Pancreas (tissue), 10 donors: ENCODE measurements at regions not wholly inside any gene's neighbourhood (a gene's known extent, or its start where the extent isn't known, plus 50 kb on each side); places are given as distances from the start of the nearest gene placed in this dataset.

Experiments used
- ATAC-seq, 4 donors: fragments of 200-7000 bp; cut with Tn5 transposase; one replicate each; pipeline versions ENCODE4 v1.8.0 to v1.9.1; 2020; ENCODE audit warnings: mild to moderate bottlenecking in 4 of 4, moderate library complexity in 4 of 4
- DNase-seq, 6 donors: peaks; one replicate each; pipeline ENCODE4 v3.0.0-alpha.2; 2020
- FAIRE-seq: peaks from 2 replicates; lab custom pipeline; 2012; peaks lifted over from hg19 to GRCh38; lab: Jason Lieb, UNC
- H3K27ac ChIP-seq, 4 donors: fragments of 200-600 bp; sonication (generic); 1 replicate in 3 of 4; 2 replicates in 1 of 4; pipeline versions ENCODE4 v1.5.0 to v1.8.0; 2020
- H3K27me3 ChIP-seq, 4 donors: fragments of 200-600 bp; one replicate each; pipeline ENCODE4 v1.8.0; 2021
- H3K36me3 ChIP-seq, 3 donors: fragments of 200-600 bp; sonication (generic) in 1 of 3; one replicate each; pipeline versions ENCODE4 v1.5.0 to v1.8.0; 2020 to 2021
- H3K4me1 ChIP-seq, 3 donors: fragments of 200-600 bp; one replicate each; pipeline ENCODE4 v1.8.0; 2021
- H3K4me3 ChIP-seq, 4 donors: fragments of 200-600 bp; sonication (generic) in 2 of 4; one replicate each; pipeline versions ENCODE4 v1.5.0 to v1.8.0; 2020 to 2021
- H3K9me3 ChIP-seq, 4 donors: fragments of 200-600 bp; one replicate each; pipeline ENCODE4 v1.8.0; 2021
- WGBS, 2 donors: extraction: QIAGEN DNeasy Blood & Tissue Kit; methylation state at CpG; one replicate each; pipeline ENCODE4 v1.1.7; 2013; 5-methylcytosine and 5-hydroxymethylcytosine counted together
- intact Hi-C, 3 donors: fragments of 100-400 bp; cut with DNase I; formaldehyde crosslinking; loops; one replicate each; pipeline versions ENCODE4 v1.11.1 to v1.14.2; 2022
- TF ChIP-seq, protein P1 (sequence below), 4 donors: fragments of 200-600 bp; sonication (generic) in 3 of 4; IDR thresholded peaks; one replicate each; pipeline versions ENCODE4 v1.5.0 to v1.8.0; 2021; ENCODE audit warnings: antibody characterized with exemption in 4 of 4
- donor health status: healthy with polysubstance abuse.
- donor health status: DM: no; HTN: no; CAD: no; lungs with moderate emphysema.
- donor health status: DM: no; HTN: no; CAD: no.
- donor health status: control.
- donor health status: control.
- donor health status: Bipolar disorder and iron deficiency.
- donor health status: DM: yes; HTN: yes; CAD: no.
- donor health status: DM: no; HTN: no; CAD: no.
- donor health status: DM: no; HTN: no; CAD: no.
- donor health status: DM: yes; HTN: yes; CAD: no.

DNA sequence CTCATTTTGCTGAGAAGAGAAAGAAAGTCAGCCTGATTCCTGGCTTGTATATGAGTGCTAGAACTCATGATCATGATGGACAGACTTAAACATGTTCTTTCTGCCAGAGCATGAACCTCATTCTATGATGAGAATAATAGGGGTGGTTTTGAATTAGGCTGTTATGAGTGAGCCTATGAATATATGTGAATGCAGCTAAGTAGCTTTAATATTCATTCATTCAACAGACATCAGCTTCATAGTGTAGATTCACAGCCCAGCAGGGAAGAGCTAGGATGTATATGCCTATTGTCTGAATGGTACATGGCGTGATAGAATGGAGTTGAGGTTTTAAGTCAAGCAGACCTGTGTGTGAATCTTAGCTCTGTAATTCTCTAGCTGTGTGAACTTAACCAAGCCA, 573.2 kb downstream of the DHX35 start:
- FAIRE-seq = no peak
- no peak for DNase-seq
- H3K9me3 ChIP-seq = no peaks in the 10 kb centered on the region
- H3K36me3 ChIP-seq = no peaks in the 10 kb centered on the region
- H3K4me1 ChIP-seq = no peaks in the 10 kb centered on the region
- no peak for ATAC-seq
- 76 to 86% methylated on average over 1 of the region's 1 CpG for WGBS, 2 donors
- H3K4me3 ChIP-seq = no peak overlapping the region
- no peak overlapping the region for H3K27ac ChIP-seq
- intact Hi-C loops = no loop called here
- H3K27me3 ChIP-seq = no peaks in the 10 kb centered on the region
- TF ChIP-seq, protein P1, sequence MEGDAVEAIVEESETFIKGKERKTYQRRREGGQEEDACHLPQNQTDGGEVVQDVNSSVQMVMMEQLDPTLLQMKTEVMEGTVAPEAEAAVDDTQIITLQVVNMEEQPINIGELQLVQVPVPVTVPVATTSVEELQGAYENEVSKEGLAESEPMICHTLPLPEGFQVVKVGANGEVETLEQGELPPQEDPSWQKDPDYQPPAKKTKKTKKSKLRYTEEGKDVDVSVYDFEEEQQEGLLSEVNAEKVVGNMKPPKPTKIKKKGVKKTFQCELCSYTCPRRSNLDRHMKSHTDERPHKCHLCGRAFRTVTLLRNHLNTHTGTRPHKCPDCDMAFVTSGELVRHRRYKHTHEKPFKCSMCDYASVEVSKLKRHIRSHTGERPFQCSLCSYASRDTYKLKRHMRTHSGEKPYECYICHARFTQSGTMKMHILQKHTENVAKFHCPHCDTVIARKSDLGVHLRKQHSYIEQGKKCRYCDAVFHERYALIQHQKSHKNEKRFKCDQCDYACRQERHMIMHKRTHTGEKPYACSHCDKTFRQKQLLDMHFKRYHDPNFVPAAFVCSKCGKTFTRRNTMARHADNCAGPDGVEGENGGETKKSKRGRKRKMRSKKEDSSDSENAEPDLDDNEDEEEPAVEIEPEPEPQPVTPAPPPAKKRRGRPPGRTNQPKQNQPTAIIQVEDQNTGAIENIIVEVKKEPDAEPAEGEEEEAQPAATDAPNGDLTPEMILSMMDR (IDR thresholded peaks at IDR 0.05) = no peak

DNA sequence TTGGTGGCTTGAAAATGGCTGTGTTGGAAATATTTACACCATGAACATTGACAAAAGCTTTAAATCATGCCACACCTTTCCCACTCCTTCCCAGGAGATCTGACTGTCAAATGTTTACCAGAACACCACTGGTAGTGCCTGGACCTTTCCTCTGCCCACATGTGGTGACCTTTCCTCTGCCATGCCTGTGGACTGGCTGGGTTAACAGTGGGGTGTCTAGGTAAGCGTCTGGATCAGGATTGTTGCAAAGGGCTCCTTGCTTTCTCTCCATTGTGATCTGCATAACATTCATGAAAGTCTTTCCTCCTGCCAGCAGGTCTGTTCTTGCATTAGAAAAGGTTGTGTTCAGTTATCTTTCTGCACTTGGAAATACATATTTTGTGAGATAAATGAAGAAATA, 572.7 kb downstream of the DHX35 start:
- H3K36me3 ChIP-seq = no peaks in the 10 kb centered on the region
- TF ChIP-seq, protein P1 (IDR thresholded peaks at IDR 0.05) = no peak
- no peaks in the 10 kb centered on the region for H3K9me3 ChIP-seq
- ATAC-seq = no peak
- no peaks in the 10 kb centered on the region for H3K27me3 ChIP-seq
- no peak overlapping the region for H3K4me3 ChIP-seq
- no peak for FAIRE-seq
- DNase-seq = no peak
- intact Hi-C loops = no loop called here
- no peak overlapping the region for H3K27ac ChIP-seq
- WGBS, 2 donors = 42% methylated on average over 1 of the region's 1 CpG
- no peaks in the 10 kb centered on the region for H3K4me1 ChIP-seq

DNA sequence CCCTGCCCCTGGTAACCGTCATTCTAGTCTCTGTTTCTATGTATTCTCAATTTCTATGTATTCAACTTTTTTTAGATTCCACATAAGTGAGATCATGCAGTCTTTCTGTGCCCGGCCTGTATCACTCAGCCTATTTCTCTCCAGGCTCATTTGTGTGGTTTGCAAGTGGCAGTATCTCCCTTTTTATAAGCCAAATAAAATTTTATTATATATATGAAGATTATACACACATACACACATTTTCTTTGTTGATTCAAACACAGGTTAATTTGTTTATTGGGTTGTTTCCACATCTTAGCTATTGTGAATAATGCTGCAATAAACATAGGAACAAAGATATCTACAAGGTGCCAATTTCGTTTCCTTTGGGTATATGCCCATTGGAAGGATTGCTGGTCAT, 571.7 kb downstream of the DHX35 start:
- TF ChIP-seq, protein P1 (IDR thresholded peaks at IDR 0.05) = no peak
- Histone ChIP-seq H3K27me3 (no peaks in the 10 kb centered on the region), H3K4me1 (no peaks in the 10 kb centered on the region), H3K36me3 (no peaks in the 10 kb centered on the region), H3K27ac (no peak overlapping the region), H3K9me3 (no peaks in the 10 kb centered on the region), H3K4me3 (no peak overlapping the region)
- intact Hi-C loops = no loop called here
- FAIRE-seq = no peak
- no peak for ATAC-seq
- WGBS, 2 donors = 51 to 73% methylated on average over 3 of the region's 3 CpGs
- DNase-seq = no peak

DNA sequence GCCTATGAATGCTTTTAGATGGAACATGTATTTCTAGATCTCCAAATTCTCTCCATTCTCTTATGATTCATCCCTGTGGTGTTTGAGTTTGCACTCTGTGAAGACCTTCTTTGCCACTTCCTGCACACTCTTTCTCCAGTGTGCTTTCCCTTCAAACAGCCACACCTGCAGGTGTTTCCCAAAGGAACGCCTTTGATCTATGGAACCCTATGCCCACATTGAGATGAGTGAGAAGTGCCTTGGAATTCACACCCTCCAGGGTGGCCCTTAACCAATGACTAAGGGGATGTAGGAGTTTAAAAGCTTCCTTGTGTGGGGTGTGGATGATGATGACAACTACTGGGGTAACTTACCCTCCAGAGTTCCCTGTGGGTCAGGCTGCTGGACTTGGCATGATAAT, 570.1 kb downstream of the DHX35 start:
- DNase-seq (no peak), ATAC-seq (no peak), FAIRE-seq (no peak)
- 48 to 72% methylated on average over 1 of the region's 1 CpG for WGBS, 2 donors
- Histone ChIP-seq H3K4me3 (no peak overlapping the region), H3K36me3 (no peaks in the 10 kb centered on the region), H3K4me1 (no peaks in the 10 kb centered on the region), H3K27me3 (no peaks in the 10 kb centered on the region), H3K9me3 (no peaks in the 10 kb centered on the region), H3K27ac (no peak overlapping the region)
- intact Hi-C loops = no loop called here
- TF ChIP-seq, protein P1 (IDR thresholded peaks at IDR 0.05) = no peak

DNA sequence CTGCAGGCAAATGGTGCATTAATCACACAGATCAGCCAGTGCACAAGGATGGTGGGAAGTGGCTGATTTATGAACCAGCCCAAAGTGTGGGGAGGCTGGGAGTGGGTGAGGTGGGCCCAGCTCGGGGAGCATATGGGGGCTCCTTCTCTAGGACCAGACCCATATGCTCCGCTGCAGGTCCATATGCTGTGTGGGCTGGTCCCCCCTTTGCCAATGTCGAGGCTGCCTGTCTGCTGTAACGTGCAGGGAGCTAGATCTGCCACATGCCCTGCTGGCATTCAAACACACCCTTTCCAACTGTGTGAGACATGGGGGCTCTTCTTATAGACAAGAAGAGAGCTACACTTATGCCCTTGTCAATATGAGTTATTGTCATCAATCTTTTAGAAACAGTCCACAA, 566.3 kb downstream of the DHX35 start:
- intact Hi-C loops = no loop called here
- no peak overlapping the region for H3K27ac ChIP-seq
- no peaks in the 10 kb centered on the region for H3K36me3 ChIP-seq
- TF ChIP-seq, protein P1 (IDR thresholded peaks at IDR 0.05) = no peak
- 65 to 76% methylated on average over 4 of the region's 4 CpGs for WGBS, 2 donors
- ATAC-seq (no peak), DNase-seq (no peak), FAIRE-seq (no peak)
- H3K9me3 ChIP-seq = no peaks in the 10 kb centered on the region
- H3K27me3 ChIP-seq = no peaks in the 10 kb centered on the region
- no peaks in the 10 kb centered on the region for H3K4me1 ChIP-seq
- no peak overlapping the region for H3K4me3 ChIP-seq
